ENCODE measurements at regions not wholly inside any gene's neighbourhood (a gene's known extent, or its start where the extent isn't known, plus 50 kb on each side); places are given as distances from the start of the nearest gene placed in this dataset.

DNA sequence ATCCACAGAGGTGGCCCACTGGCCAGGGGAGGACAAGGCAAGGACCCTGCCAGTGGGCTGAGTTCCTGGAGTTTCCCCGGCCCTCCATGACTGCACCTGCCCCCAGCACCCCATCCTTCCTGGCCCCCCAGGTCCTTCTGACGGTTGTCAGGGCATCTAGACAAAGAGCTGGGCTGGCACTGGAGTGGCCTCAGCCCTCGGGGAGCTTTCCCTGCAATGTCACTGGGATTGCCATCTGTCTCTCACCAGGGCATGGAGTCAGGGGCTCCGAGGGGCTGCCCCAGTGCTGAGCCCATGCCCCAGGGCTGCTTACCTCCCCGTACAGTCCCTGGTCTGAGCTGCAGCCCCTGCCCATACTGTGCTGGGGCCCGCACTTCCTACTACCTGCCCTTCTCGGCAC lies 446.5 kb upstream of the MKI67 start:
- no peak overlapping the region for H3K4me3 ChIP-seq (ENCODE audit: low read depth in 1 of 3, low read length in 3 of 3)
- H3K36me3 ChIP-seq (ENCODE audit: control insufficient read depth in 4 of 4, insufficient read depth in 3 of 4, low read depth in 1 of 4, low read length in 3 of 4) = no peaks in the 10 kb centered on the region
- H3K9ac ChIP-seq (ENCODE audit: low read depth in 1 of 2, low read length in 2 of 2) = no peak overlapping the region
- 70% methylated on average over 7 of the region's 7 CpGs for WGBS
- no peaks in the 10 kb centered on the region for H3K4me1 ChIP-seq (ENCODE audit: control insufficient read depth in 4 of 4, insufficient read depth in 4 of 4, low read length in 3 of 4)
- DNase-seq (ENCODE audit: low spot score) = no peak
- H3K27me3 ChIP-seq (ENCODE audit: control insufficient read depth in 4 of 4, insufficient read depth in 4 of 4, low read length in 3 of 4) = peaks cover 0 to 4% (median 0%) of the 10 kb centered on the region in 4 donors
- H3K9me3 ChIP-seq (ENCODE audit: control insufficient read depth in 4 of 4, low read length in 3 of 4) = no peaks in the 10 kb centered on the region
- no peak overlapping the region for H3K27ac ChIP-seq (ENCODE audit: low read depth in 1 of 2, low read length in 2 of 2)
- TF ChIP-seq HNF4G (IDR thresholded peaks at IDR 0.05) = no peak
- no peak for TF ChIP-seq GABPA (IDR thresholded peaks at IDR 0.05 in 1 of 2, conservative IDR thresholded peaks at IDR 0.05 in 1 of 2)
- no peak for TF ChIP-seq YY1 (IDR thresholded peaks at IDR 0.05)
- TF ChIP-seq HNF4A (conservative IDR thresholded peaks at IDR 0.05) = no peak
- no peak for TF ChIP-seq EGR1 (IDR thresholded peaks at IDR 0.05; ENCODE audit: low read depth in 2 of 2)
- TF ChIP-seq FOXA1 (IDR thresholded peaks at IDR 0.05) = no peak
- no peak for TF ChIP-seq MAX (IDR thresholded peaks at IDR 0.05)
- TF ChIP-seq SP1 (IDR thresholded peaks at IDR 0.05) = no peak
- no peak for TF ChIP-seq RAD21 (IDR thresholded peaks at IDR 0.05)
- no peak for TF ChIP-seq NR2F2 (IDR thresholded peaks at IDR 0.05)
- TF ChIP-seq ZBTB33 (IDR thresholded peaks at IDR 0.05) = no peak
- no peak for TF ChIP-seq TAF1 (conservative IDR thresholded peaks at IDR 0.05)

DNA sequence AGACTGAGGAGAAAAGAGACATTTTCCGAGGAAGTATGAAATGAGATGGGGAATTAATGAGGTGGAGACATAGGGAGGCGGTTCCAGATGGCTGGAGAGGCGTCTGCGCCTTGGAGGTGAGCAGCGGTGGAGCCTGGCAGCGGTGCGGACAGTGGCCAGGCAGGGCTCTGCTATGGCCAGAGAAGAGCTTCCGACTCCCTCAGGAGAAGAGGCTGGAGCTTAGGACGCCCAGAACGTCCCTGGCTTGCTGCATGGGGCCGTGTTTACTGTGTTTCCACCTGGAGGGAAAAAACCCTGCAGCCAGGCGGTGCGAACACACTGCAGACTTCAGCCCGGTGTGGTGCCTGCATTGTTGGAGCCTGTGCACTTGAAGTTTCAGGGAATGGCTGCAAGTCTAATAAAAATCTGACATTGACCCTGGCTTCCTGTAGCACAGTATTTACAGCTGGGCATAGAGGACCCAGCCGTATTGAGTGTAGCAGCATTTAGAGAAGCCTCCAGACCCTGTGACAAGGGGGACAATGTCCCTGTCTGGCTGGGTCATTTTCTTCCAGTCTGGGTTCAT lies 447.1 kb upstream of the MKI67 start:
- Histone ChIP-seq H3K9me3 (ENCODE audit: control insufficient read depth in 4 of 4, low read length in 3 of 4) (no peaks in the 10 kb centered on the region), H3K27ac (ENCODE audit: low read depth in 1 of 2, low read length in 2 of 2) (no peak overlapping the region), H3K4me3 (ENCODE audit: low read depth in 1 of 3, low read length in 3 of 3) (no peak overlapping the region), H3K36me3 (ENCODE audit: control insufficient read depth in 4 of 4, insufficient read depth in 3 of 4, low read depth in 1 of 4, low read length in 3 of 4) (no peaks in the 10 kb centered on the region), H3K27me3 (ENCODE audit: control insufficient read depth in 4 of 4, insufficient read depth in 4 of 4, low read length in 3 of 4) (peaks cover 0 to 4% (median 1%) of the 10 kb centered on the region in 4 donors), H3K4me1 (ENCODE audit: control insufficient read depth in 4 of 4, insufficient read depth in 4 of 4, low read length in 3 of 4) (no peaks in the 10 kb centered on the region), H3K9ac (ENCODE audit: low read depth in 1 of 2, low read length in 2 of 2) (no peak overlapping the region)
- WGBS = 73% methylated on average over 15 of the region's 15 CpGs
- TF ChIP-seq NR2F2 (IDR thresholded peaks at IDR 0.05) (no peak), RAD21 (IDR thresholded peaks at IDR 0.05) (no peak), RXRA (IDR thresholded peaks at IDR 0.05) (no peak), MAX (IDR thresholded peaks at IDR 0.05) (no peak), CTCF (IDR thresholded peaks at IDR 0.05; ENCODE audit: low read depth, low read length, missing input control) (no peak), FOXA2 (IDR thresholded peaks at IDR 0.05) (no peak), HNF4A (conservative IDR thresholded peaks at IDR 0.05) (no peak), FOXA1 (IDR thresholded peaks at IDR 0.05) (no peak), GABPA (IDR thresholded peaks at IDR 0.05 in 1 of 2, conservative IDR thresholded peaks at IDR 0.05 in 1 of 2) (no peak), HNF4G (IDR thresholded peaks at IDR 0.05) (no peak), SP1 (IDR thresholded peaks at IDR 0.05) (no peak), TAF1 (conservative IDR thresholded peaks at IDR 0.05) (no peak), EGR1 (IDR thresholded peaks at IDR 0.05; ENCODE audit: low read depth in 2 of 2) (no peak), JUND (IDR thresholded peaks at IDR 0.05) (no peak), YY1 (IDR thresholded peaks at IDR 0.05) (no peak), ZBTB33 (IDR thresholded peaks at IDR 0.05) (no peak), REST (IDR thresholded peaks at IDR 0.05) (no peak)
- TF ChIP-seq, protein P1, sequence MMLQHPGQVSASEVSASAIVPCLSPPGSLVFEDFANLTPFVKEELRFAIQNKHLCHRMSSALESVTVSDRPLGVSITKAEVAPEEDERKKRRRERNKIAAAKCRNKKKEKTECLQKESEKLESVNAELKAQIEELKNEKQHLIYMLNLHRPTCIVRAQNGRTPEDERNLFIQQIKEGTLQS (IDR thresholded peaks at IDR 0.05) = no peak
- DNase-seq (ENCODE audit: low spot score) = no peak

Measured in liver (tissue), 8 donors.